Trophoblast cell (in vitro differentiated cells and primary cell): ENCODE measurements at regions not wholly inside any gene's neighbourhood (a gene's known extent, or its start where the extent isn't known, plus 50 kb on each side); places are given as distances from the start of the nearest gene placed in this dataset.

Source experiments
- DNase-seq, 2 donors: peaks; one replicate each; pipeline ENCODE4 v3.0.0-alpha.2; 2016
- H2AFZ ChIP-seq: 2 replicates; pipeline ENCODE4 v1.6.1; 2013; ENCODE audit warnings: low read length, moderate library complexity, mild to moderate bottlenecking; ENCODE audit not compliant: insufficient read depth, poor library complexity
- H2AK5ac ChIP-seq: 2 replicates; pipeline ENCODE4 v1.6.1; 2013; ENCODE audit warnings: mild to moderate bottlenecking, low read length
- H2BK120ac ChIP-seq: 2 replicates; pipeline ENCODE4 v1.6.1; 2013; ENCODE audit warnings: low read length, mild to moderate bottlenecking, moderate library complexity; ENCODE audit not compliant: insufficient read depth, poor library complexity
- H2BK12ac ChIP-seq: 2 replicates; pipeline ENCODE4 v1.6.1; 2013; ENCODE audit warnings: mild to moderate bottlenecking, low read length, moderate library complexity
- H2BK5ac ChIP-seq: 2 replicates; pipeline ENCODE4 v1.6.1; 2013; ENCODE audit warnings: low read length, low read depth, moderate library complexity, mild to moderate bottlenecking; ENCODE audit not compliant: poor library complexity
- H3K14ac ChIP-seq: 2 replicates; pipeline ENCODE4 v1.6.1; 2013; ENCODE audit warnings: mild to moderate bottlenecking, low read length
- H3K18ac ChIP-seq: 2 replicates; pipeline ENCODE4 v1.6.1; 2013; ENCODE audit warnings: mild to moderate bottlenecking, low read length
- H3K23ac ChIP-seq: 2 replicates; pipeline ENCODE4 v1.6.1; 2013; ENCODE audit warnings: low read length
- H3K27ac ChIP-seq: 2 replicates; pipeline ENCODE4 v1.5.1; 2013; ENCODE audit warnings: low read depth, mild to moderate bottlenecking, inconsistent platforms, low read length, moderate library complexity
- H3K27me3 ChIP-seq: 2 replicates; pipeline ENCODE4 v1.6.1; 2013; ENCODE audit warnings: inconsistent platforms, mild to moderate bottlenecking, low read length, moderate library complexity; ENCODE audit not compliant: insufficient read depth
- H3K36me3 ChIP-seq, 2 experiments: 1 replicate in 1 of 2; 2 replicates in 1 of 2; pipeline ENCODE4 v1.6.1; 2013; ENCODE audit warnings: low read length in 2 of 2, mild to moderate bottlenecking in 2 of 2, moderate library complexity in 1 of 2; ENCODE audit not compliant: insufficient read depth in 2 of 2, control insufficient read depth in 1 of 2
- H3K4ac ChIP-seq: 2 replicates; pipeline ENCODE4 v1.6.1; 2013; ENCODE audit warnings: low read depth, mild to moderate bottlenecking, low read length, moderate library complexity
- H3K4me1 ChIP-seq, 2 experiments: 1 replicate in 1 of 2; 2 replicates in 1 of 2; pipeline ENCODE4 v1.6.1; 2013; ENCODE audit warnings: low read length in 2 of 2, mild to moderate bottlenecking in 2 of 2, moderate library complexity in 1 of 2; ENCODE audit not compliant: insufficient read depth in 2 of 2, control insufficient read depth in 1 of 2
- H3K4me2 ChIP-seq: 2 replicates; pipeline ENCODE4 v1.6.1; 2013; ENCODE audit warnings: inconsistent platforms, mild to moderate bottlenecking, low read length, moderate library complexity
- H3K4me3 ChIP-seq: 2 replicates; pipeline ENCODE4 v1.5.1; 2013; ENCODE audit warnings: mild to moderate bottlenecking, low read depth, low read length, inconsistent platforms
- H3K79me1 ChIP-seq: one replicate; pipeline ENCODE4 v1.6.1; 2013; ENCODE audit warnings: low read length
- H3K79me2 ChIP-seq: 2 replicates; pipeline ENCODE4 v1.6.1; 2013; ENCODE audit warnings: low read length, mild to moderate bottlenecking; ENCODE audit not compliant: control insufficient read depth, insufficient read depth, poor library complexity
- H3K9ac ChIP-seq: 2 replicates; pipeline ENCODE4 v1.6.1; 2013; ENCODE audit warnings: mild to moderate bottlenecking, low read length
- H3K9me3 ChIP-seq: 2 replicates; pipeline ENCODE4 v1.6.1; 2013; ENCODE audit warnings: low read depth, mild to moderate bottlenecking, control low read depth, inconsistent platforms, low read length; ENCODE audit not compliant: insufficient read depth
- H4K12ac ChIP-seq: 2 replicates; pipeline ENCODE4 v1.6.1; 2013; ENCODE audit warnings: low read depth, mild to moderate bottlenecking, low read length, moderate library complexity
- H4K8ac ChIP-seq: 2 replicates; pipeline ENCODE4 v1.6.1; 2013; ENCODE audit warnings: low read depth, mild to moderate bottlenecking, low read length, moderate library complexity
- H4K91ac ChIP-seq: one replicate; pipeline ENCODE4 v1.6.1; 2013; ENCODE audit warnings: low read depth, mild to moderate bottlenecking, low read length, moderate library complexity
- WGBS: extraction: QIAGEN DNeasy Blood & Tissue Kit; methylation state at CpG from one replicate; pipeline ENCODE4 v1.1.7; 2013; ENCODE audit warnings: missing lambda C conversion rate; ENCODE audit not compliant: insufficient read length, insufficient coverage; ENCODE audit errors: extremely low coverage; 5-methylcytosine and 5-hydroxymethylcytosine counted together

DNA sequence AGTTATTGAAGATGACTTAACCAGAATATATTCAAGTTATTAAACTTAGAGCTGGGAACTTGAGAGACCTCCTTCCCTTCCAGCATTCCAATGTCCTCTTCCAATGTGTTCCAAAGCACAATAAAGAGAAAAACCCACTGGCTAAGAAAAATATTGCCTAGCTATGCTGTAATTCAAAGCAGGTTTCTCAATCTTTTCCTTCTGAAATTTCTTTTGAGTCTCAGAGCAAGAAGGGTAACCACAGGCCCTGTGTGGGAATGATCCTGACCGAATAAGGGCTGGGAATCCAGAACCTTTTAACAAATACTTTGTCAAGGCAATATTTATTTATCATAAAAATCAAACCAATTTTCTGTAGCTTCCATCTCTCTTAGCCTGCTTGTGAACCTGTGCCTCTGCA lies 150.7 kb upstream of the SFRP2 start:
- WGBS, result no CpG with 5 or more reads among the region's 1 CpG
- no peaks in the 10 kb centered on the region for H3K36me3 ChIP-seq
- no peak overlapping the region for H2BK120ac ChIP-seq
- peaks cover 2% of the 10 kb centered on the region for H3K9me3 ChIP-seq
- no peak overlapping the region for H4K8ac ChIP-seq
- H3K27me3 ChIP-seq, result no peaks in the 10 kb centered on the region
- no peak overlapping the region for H2BK12ac ChIP-seq
- H3K4me1 ChIP-seq, result peaks cover 0 to 2% of the 10 kb centered on the region in 2 experiments
- H2BK5ac ChIP-seq, result no peak overlapping the region
- no peak overlapping the region for H3K9ac ChIP-seq
- H4K91ac ChIP-seq, result no peak overlapping the region
- no peak overlapping the region for H2AFZ ChIP-seq
- H3K18ac ChIP-seq, result no peak overlapping the region
- no peak overlapping the region for H4K12ac ChIP-seq
- no peak overlapping the region for H3K4ac ChIP-seq
- no peak for DNase-seq
- no peak overlapping the region for H2AK5ac ChIP-seq
- H3K27ac ChIP-seq, result no peak overlapping the region
- no peak overlapping the region for H3K14ac ChIP-seq
- H3K4me2 ChIP-seq, result no peak overlapping the region
- H3K23ac ChIP-seq, result no peak overlapping the region
- H3K79me2 ChIP-seq, result no peaks in the 10 kb centered on the region
- no peak overlapping the region for H3K4me3 ChIP-seq
- no peaks in the 10 kb centered on the region for H3K79me1 ChIP-seq

DNA sequence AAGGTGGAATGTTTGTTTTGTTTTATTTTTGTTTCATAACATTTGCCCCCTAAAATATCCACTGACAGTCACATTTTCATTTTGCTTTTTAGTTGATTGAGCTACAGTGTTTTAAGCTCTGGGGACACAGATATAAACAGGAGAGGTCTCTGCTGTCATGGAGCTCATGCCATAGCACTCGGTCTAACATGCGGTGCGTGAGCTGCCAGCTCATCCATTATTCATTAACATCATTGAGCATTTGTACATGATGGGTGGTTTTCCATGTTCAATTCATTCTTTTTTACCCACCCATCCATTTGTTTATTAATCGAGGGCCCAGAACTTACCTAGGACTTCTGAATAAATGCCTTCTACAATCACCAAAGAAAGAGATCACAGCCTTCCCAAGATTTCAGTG lies 150.1 kb upstream of the SFRP2 start:
- Histone ChIP-seq H3K9me3 (peaks cover 2% of the 10 kb centered on the region), H2BK12ac (no peak overlapping the region), H4K8ac (no peak overlapping the region), H2AFZ (no peak overlapping the region), H3K14ac (no peak overlapping the region), H3K9ac (no peak overlapping the region), H3K27ac (no peak overlapping the region), H3K23ac (no peak overlapping the region), H2BK5ac (no peak overlapping the region), H3K79me2 (no peaks in the 10 kb centered on the region), H3K4me1 (peaks cover 3 to 5% of the 10 kb centered on the region in 2 experiments), H3K27me3 (no peaks in the 10 kb centered on the region), H3K36me3 (no peaks in the 10 kb centered on the region), H3K18ac (no peak overlapping the region), H2BK120ac (no peak overlapping the region), H4K12ac (no peak overlapping the region), H3K79me1 (peaks cover 2% of the 10 kb centered on the region), H3K4me2 (no peak overlapping the region), H3K4ac (no peak overlapping the region), H3K4me3 (no peak overlapping the region), H2AK5ac (no peak overlapping the region), H4K91ac (no peak overlapping the region)
- no CpG with 5 or more reads among the region's 4 CpGs for WGBS
- no peak for DNase-seq

DNA sequence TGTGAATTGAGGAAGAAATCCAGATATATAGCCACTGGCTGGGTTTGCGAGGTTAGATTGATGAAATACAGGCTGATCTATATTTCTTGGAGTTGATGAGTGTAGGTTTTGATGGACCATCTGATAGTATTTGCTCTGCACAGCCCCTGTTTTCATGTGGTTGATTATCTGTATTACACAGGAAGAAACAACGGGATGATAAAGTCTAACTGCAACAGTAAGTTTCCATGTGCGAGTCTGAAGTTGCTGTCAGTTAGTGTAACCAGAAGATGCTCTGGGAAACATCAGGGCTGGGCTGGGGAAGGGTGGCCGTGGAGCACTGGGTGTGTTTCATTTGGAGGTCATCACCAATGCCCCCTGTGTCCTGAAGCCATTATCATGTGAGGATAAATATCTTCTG lies 148.4 kb upstream of the SFRP2 start:
- H3K4ac ChIP-seq, result no peak overlapping the region
- no peaks in the 10 kb centered on the region for H3K79me2 ChIP-seq
- H3K4me3 ChIP-seq, result no peak overlapping the region
- H3K27ac ChIP-seq, result no peak overlapping the region
- H3K79me1 ChIP-seq, result peaks cover 5% of the 10 kb centered on the region
- H3K23ac ChIP-seq, result no peak overlapping the region
- H2BK5ac ChIP-seq, result no peak overlapping the region
- no peaks in the 10 kb centered on the region for H3K36me3 ChIP-seq
- H4K8ac ChIP-seq, result no peak overlapping the region
- no peak overlapping the region for H4K91ac ChIP-seq
- H2AFZ ChIP-seq, result no peak overlapping the region
- H2BK120ac ChIP-seq, result no peak overlapping the region
- H3K27me3 ChIP-seq, result no peaks in the 10 kb centered on the region
- peaks cover 2% of the 10 kb centered on the region for H3K9me3 ChIP-seq
- no peak overlapping the region for H2BK12ac ChIP-seq
- H3K9ac ChIP-seq, result no peak overlapping the region
- WGBS, result no CpG with 5 or more reads among the region's 4 CpGs
- no peak overlapping the region for H3K4me2 ChIP-seq
- no peak overlapping the region for H2AK5ac ChIP-seq
- H3K18ac ChIP-seq, result no peak overlapping the region
- no peak overlapping the region for H4K12ac ChIP-seq
- DNase-seq, result no peak
- peaks cover 3 to 11% of the 10 kb centered on the region in 2 experiments for H3K4me1 ChIP-seq
- no peak overlapping the region for H3K14ac ChIP-seq

DNA sequence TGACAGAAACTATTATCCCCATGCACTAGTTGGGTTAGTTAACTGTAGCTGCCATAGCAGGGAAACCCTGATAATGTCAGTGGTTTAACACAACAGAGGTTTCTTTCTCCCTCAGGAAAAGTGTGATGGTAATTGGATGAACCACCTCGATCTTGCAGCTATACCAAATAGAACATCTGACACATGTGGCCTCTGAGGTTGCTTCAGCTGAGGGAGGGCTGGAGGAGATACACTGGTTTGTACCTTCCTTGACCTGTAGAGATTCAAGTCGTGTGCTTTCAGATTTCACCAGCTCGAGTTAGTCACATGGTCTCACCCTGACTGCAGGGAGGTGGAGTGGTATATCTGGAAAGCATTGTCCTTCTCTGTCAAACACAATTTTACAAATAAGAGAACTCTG lies 147.2 kb upstream of the SFRP2 start:
- Histone ChIP-seq H3K14ac (no peak overlapping the region), H3K18ac (no peak overlapping the region), H2AK5ac (no peak overlapping the region), H4K91ac (peak overlapping the region; percentile 4), H3K27me3 (no peaks in the 10 kb centered on the region), H3K36me3 (no peaks in the 10 kb centered on the region), H2AFZ (no peak overlapping the region), H3K27ac (no peak overlapping the region), H3K4ac (no peak overlapping the region), H4K12ac (no peak overlapping the region), H3K79me1 (peaks cover 5% of the 10 kb centered on the region), H3K4me1 (peaks cover 3 to 12% of the 10 kb centered on the region in 2 experiments), H2BK12ac (peak overlapping the region; percentile 1), H3K9me3 (peaks cover 2% of the 10 kb centered on the region), H3K9ac (no peak overlapping the region), H2BK5ac (no peak overlapping the region), H4K8ac (no peak overlapping the region), H2BK120ac (no peak overlapping the region), H3K4me2 (no peak overlapping the region), H3K4me3 (no peak overlapping the region), H3K23ac (peak overlapping the region; percentile 92), H3K79me2 (no peaks in the 10 kb centered on the region)
- no CpG with 5 or more reads among the region's 3 CpGs for WGBS
- DNase-seq, result no peak
